ENCODE measurements at regions not wholly inside any gene's neighbourhood (a gene's known extent, or its start where the extent isn't known, plus 50 kb on each side); places are given as distances from the start of the nearest gene placed in this dataset.

GRCh38 chr17:77421630-77421972 lies 280.8 kb downstream of the SEC14L1 start:
- DNase-seq = no peak

DNA sequence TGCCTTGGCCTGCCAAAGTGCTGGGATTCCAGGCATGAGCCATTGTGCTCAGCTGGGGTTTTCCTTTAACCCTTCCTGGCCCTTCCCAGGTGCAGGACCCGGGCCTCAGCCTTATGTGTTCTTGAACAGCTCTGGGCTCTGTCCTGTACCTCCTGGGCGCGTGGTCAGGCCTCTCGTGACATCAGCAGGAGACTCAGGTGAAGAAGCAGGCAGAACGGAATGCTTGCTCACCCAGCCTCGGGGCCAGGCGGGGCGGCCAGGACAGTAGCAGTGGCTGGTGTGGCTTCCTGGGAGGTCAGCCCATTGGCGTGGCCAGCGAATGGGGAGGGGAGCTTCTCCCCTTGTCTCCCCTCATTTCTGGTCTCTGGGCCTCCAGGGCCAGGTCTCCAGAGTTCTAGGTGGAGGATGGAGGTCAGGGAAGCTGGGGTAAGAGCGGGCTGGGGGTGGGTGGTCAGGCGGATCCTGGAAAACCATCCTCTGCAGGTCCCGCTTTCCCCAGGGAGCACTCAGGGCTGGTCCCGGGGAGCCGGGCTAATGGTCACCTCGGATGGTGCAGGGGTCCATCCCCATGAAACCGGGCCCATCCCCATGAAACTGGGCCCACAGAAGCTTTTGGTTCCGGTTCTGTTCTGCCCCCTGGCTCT lies 281.5 kb downstream of the SEC14L1 start:
- DNase-seq = no peak

DNA sequence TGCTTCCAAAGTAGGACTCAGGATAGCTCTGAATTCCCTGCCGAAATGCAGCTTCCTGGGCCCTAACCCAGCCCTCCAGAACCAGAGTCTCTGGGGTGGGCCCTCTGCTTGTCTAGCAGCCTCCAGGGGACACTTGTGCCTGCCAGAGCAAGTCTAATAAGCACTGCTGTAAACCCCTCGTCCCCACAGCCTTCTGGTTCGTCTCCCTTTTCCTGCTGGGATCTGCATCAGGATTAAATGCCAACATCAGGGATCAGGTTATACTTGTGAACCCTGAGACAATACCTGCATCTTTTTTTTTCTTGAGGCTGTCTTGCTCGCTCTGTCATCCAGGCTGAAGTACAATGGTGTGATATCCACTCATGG lies 282.0 kb downstream of the SEC14L1 start:
- no peak for DNase-seq

DNA sequence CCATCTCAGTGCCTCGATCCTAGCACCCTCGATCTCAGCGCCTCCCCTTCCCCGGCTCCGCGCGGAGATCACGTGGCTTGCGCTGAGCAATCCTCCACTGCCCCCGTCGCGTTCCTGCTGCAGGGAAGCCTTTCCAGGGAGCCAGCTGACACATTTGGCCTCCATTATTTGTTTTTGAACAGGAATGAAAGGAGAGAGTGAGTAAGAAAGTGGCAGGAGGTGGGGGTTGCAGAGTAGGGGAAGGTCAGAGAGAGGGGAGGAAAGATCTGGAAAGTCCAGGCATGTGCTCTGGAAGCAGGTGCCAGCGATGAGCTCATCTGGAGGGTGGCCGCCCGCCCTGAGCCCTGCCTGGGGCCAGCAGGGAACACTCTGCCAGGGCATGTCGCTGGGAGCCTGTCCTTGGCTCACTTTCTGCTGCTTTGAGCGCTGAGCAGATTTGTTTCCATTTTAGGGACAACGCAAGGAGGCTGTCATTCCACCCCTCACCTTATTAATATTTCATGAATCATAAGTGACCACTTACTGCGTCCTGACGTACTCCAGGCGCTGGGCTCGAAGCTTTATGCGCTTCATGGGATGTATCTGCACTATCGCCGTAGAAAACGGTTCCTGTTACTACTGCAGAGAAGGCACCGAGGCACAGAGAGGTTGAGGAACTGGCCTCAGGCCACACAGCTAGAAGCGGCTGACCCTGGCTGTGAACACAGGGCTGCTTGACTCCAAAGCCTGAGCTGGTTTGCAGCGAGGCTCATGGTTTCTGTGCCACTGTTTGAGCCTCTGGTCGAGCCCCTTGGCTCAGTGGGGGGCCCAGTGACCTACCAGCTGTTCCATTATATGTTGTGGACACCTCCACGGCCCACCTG lies 283.1 kb downstream of the SEC14L1 start:
- no peak for DNase-seq

DNA sequence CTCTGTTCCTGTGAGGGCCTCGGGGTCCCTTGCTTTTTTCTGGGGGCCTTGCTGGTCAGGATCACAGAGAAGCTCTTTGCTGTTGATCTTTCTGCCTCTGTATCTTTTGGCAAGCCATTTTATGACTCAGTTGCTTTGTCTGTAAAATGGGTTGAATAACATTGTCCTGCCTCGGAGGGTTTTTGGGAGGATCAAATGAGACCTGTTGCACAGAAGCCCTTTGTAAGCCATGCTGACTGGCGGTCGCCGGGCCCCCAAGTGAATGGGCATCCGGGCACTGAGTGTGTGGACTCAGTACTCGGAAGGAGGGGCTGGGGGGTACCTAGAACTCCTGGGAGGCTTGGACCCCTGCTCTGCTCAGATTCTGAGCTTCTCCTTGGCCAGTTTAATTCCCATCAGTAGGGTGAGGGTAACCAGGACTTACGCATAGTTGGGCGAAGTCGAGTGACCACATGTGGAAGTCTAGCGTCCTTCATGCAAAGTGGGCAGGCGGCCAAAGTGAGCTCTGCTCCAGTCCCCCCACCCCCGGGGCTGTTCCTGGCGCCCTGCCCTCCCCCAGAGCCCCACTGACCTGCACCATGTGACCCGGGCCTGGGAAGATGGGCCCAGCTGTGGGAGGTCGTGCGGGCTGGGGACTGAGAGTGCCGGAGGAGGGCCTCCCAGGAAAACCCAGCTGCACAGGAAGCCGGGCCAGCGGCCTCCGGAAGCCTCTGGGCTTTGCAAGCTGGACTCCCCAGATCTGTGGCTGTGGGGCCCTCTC lies 284.0 kb downstream of the SEC14L1 start:
- DNase-seq = no peak

GRCh38 chr17:77425348-77425747 lies 284.6 kb downstream of the SEC14L1 start:
- no peak for DNase-seq

DNA sequence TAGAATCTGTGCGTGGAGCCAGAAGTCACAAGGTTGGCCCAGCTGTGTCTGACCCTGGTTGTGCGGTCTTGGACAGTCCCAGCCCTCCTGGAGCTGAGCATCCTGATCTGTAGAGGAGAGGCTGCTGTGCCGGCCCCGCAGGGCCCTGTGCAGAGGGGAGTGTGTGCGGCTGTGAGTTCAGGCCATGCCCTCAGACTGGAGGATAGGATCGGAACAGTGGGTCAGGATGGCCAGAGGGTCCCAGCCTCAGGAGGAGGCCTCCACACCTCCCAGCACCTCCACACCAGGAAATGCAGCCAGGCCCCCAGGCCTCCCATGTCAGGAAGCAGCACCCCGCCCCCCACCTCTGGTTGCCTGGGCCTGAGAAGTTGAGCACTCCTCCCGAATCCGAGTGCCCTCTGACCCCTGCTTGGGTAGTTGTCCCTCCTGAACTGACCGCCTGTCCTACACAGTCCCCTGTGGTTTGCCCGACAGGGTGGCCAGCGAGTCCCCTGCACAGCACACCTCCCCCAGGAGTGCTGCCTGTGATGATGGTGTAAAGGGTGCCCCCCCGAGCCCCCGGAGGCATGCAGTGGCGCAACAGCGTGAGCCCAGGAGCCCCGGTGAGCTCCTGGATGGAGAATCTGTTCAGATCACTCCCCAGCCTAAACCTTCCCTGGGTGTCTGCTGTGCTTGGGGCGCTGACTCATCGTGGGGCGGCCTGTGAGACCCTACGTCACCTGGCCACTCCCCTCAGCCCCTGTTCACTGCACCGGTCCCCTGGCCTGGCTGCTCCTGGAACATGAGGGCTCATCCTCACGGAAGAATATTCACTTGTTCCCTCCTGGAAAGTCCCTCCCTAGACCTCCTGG lies 285.2 kb downstream of the SEC14L1 start:
- no peak for DNase-seq

DNA sequence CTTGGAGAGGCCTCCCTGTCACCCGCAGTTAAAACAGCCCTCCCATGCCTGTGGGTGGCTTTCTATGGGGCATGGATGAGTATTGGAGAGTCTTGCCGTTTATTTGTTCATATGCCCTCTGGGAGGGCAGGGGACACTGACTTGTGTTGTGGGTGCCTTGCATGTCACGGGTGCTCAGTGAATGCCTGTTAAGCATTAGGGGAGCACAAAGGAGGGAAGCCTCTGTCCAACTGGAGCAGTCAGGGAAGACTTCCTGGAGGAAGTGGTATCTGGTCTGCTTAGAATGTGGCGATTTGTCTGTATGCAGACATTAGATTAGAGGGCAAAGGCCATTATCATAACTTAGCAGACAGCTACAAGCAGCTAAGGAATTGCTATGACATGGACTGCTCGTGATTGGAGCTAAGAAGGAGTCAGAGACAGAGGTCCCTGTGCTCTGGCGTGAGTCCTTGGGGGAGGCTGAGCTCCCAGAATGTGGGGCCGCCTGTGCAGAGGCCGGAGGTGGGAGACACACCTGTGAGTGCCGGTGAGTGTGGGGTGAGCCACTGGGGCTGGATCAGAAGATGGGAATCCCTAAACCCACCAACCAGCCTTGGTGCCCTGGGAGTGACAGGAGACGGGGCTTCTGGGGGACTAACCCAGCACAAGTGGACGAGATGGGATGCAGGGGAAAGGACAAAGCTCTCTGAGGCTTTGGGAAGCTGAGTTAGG lies 286.1 kb downstream of the SEC14L1 start:
- no peak for DNase-seq

GRCh38 chr17:77427391-77427991 lies 286.7 kb downstream of the SEC14L1 start:
- no peak for DNase-seq

GRCh38 chr17:77428020-77428748 lies 287.4 kb downstream of the SEC14L1 start:
- DNase-seq = no peak

DNA sequence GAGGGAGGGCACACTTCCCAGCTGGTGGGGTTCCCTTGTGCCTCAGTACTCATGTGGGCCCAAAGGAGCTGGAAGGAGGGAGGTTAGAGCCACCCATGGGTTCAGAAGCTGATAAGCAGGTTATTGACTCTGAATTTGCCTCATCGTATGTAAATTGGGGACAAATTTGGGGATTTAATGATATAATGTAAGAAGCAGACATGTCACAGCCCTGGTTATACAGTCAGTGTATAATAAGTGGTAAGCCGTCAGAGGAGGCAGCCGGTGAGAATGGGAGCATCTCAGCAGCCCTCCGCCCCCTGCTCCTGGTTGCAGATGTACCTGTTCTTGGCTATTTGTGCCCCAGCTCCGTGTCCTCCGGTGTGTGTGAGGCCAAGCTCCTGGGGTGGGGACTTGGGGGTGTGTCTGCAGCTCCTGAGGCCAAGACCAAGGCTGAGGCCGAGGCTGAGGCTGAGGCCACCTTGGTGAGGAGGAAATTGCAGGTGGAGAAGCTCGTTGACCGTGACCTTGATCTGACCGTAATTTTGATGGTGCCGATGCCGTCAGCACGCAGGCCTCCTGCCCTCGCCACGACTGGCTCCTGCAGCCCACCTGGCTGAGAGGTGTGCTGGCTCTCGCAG lies 288.1 kb downstream of the SEC14L1 start:
- DNase-seq = no peak

DNA sequence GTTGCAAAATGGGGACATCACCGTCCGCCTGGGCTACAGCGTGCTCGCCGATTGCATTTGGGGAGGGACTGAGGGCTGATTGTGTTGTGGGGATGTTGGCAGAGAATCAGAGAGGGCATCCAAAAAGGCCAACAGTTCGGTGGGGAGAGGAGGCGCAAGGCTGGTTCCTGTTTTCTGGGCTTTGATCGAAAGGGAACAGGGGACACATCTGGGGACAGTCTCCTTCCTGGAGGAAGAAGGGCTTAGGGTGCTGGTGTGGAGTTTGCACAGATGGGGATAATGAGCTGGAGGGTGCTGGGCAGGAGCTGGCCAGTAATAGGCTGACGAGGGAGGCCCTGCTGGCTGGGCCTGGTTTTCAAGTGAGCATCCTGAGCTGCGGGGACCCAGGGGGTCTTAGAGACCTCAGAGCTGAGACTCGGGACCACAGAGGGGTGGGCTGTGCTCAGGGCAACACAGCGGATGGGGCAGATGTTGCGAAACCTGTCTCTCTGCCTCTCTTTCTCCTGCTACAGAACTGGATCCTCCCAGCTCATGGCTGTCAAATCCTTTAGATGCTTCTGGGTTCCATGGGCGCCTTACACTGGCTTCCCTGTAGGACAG lies 288.7 kb downstream of the SEC14L1 start:
- no peak for DNase-seq

DNA sequence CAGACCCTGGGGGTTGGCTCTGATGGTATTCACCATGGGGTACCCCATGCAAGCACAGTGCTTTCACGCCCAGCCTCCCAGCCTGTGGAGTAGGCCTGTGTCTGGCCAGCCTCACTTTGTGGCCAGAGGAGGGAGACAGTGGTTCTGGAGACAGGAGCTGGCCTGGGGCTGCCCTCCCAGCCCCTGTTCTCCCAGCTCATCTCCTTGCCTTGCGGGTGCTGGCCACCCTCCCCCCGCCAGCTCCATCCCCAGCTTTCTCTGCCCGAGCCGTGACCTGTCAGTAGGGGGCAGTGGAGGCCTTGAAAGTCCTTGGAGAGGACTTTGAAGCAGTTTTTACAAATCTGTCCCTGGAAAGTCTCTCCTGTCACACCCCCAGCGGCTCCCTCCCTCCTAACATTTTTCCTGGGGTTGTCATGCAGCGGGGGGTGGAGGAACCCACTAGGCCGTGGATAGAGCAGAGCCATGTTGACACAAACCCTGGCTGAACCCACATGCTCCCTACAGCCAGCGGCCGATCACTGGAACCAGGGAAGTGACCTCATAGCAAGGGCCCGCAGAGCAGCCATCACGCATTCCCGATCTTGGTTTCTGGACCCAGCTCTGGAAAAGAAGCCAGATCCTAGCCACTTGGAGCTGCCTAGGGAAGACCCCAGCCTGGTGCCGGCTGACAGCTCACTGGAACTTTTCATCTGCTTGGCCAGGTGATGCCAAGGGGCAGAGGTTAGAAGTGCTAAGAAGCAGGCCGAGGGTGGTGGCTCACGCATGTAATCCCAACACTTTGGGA lies 289.4 kb downstream of the SEC14L1 start:
- DNase-seq = no peak

- DNase-seq = no peak
These were observed 291.4 kb downstream of the SEC14L1 start for GRCh38 chr17:77432034-77432661.

- no peak for DNase-seq
These were observed 292.0 kb downstream of the SEC14L1 start for GRCh38 chr17:77432742-77433141.

- no peak for DNase-seq
These were observed 292.8 kb downstream of the SEC14L1 start for GRCh38 chr17:77433385-77434135.

DNA sequence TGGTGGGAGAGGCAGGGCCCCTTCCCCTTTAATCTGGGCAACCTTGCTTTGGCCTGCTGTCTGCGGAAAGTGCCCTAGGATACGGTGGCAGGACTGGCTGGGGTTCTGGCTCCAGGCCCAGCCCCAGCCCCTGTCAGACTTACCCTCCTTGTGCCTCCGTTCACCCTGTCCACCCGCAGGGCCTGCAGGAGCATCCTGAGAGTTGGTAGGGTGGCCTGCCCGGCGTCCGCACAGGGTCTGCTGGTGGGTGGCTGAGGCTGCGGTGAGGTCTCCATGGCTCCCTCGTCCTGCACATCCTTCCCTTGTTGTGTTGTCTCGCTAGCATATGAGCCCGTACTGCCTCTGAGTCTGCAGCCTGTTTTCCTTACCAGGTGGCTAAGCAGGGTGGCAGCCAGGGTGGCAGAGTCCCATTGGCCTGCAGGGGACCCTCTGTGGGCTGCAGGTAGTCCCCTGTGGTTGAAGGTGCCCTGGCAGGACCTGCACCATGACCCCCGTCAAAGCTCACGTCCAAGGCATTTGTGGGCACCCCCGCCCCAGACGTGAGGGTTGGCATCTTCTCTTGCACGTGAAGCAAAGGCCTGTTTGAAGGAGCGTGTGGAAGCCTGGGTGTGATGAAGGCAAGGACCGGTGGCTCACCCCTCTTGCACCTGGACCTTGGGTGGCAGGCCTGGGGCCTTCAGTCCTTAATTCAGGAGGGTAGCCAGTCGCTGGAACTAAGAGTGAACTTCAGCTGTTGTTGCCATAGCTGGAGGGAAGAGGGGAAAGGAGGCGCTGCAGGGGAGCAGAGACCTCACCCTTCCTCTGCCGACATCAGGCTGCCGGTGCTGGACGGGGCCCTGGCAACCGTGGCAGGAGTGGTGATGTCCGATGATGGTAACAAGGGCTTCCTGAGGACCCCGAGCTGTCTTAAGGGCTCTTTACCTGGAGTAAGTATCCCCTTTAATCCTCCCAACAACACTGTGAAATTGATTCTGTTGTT lies 293.7 kb downstream of the SEC14L1 start:
- DNase-seq = no peak
